Esophagus squamous epithelium (tissue), 5 donors: ENCODE measurements at regions not wholly inside any gene's neighbourhood (a gene's known extent, or its start where the extent isn't known, plus 50 kb on each side); places are given as distances from the start of the nearest gene placed in this dataset.
A peak's percentile ranks its signal among the peaks of the same experiment; 100 is the strongest.

Source experiments
- DNase-seq: peaks from one replicate; lab custom pipeline; 2025; lab: John Stamatoyannopoulos, UW
- H3K27ac ChIP-seq, 4 donors: fragments of 200-600 bp; sonication (generic); one replicate each; pipeline ENCODE4 v1.5.1; 2016 to 2019; ENCODE audit warnings: mild to moderate bottlenecking in 1 of 4
- H3K27me3 ChIP-seq, 4 donors: fragments of 200-600 bp; sonication (generic); 1 replicate in 3 of 4; 2 replicates in 1 of 4; pipeline versions ENCODE4 v1.5.1 to v1.6.0; 2017 to 2021; ENCODE audit warnings: antibody characterized with exemption in 1 of 4
- H3K36me3 ChIP-seq, 3 donors: fragments of 200-600 bp; sonication (generic); one replicate each; pipeline ENCODE4 v1.5.1; 2016 to 2019
- H3K4me1 ChIP-seq, 3 donors: fragments of 200-600 bp; sonication (generic); one replicate each; pipeline ENCODE4 v1.5.1; 2017 to 2019
- H3K4me3 ChIP-seq, 4 donors: fragments of 200-600 bp; sonication (generic); 1 replicate in 3 of 4; 2 replicates in 1 of 4; pipeline ENCODE4 v1.5.1; 2016 to 2019; ENCODE audit warnings: mild to moderate bottlenecking in 2 of 4, moderate library complexity in 1 of 4
- H3K9me3 ChIP-seq, 3 donors: fragments of 200-600 bp; sonication (generic); one replicate each; pipeline ENCODE4 v1.5.1; 2016 to 2019
- CTCF ChIP-seq, 6 experiments: fragments of 450-650 bp in 4 of 6; fragments of 200-600 bp in 2 of 6; sonication (generic) in 2 of 6; IDR thresholded peaks; one replicate each; pipeline ENCODE4 v1.5.1; 2016 to 2019; ENCODE audit warnings: antibody characterized with exemption in 6 of 6, mild to moderate bottlenecking in 4 of 6, moderate library complexity in 4 of 6
- POLR2A ChIP-seq, 4 donors: fragments of 450-650 bp; IDR thresholded peaks; one replicate each; pipeline ENCODE4 v1.6.1; 2017; ENCODE audit warnings: antibody characterized with exemption in 4 of 4, mild to moderate bottlenecking in 4 of 4, moderate library complexity in 3 of 4
- WGBS, 2 donors: methylation state at CpG; one replicate each; pipeline ENCODE4 v1.1.5; 2018; 5-methylcytosine and 5-hydroxymethylcytosine counted together
- intact Hi-C: fragments of 100-400 bp; cut with DNase I; formaldehyde crosslinking; loops from one replicate; pipeline ENCODE4 v1.15.0; 2022
- donor health status: DM: yes; HTN: yes; CAD: no.

DNA sequence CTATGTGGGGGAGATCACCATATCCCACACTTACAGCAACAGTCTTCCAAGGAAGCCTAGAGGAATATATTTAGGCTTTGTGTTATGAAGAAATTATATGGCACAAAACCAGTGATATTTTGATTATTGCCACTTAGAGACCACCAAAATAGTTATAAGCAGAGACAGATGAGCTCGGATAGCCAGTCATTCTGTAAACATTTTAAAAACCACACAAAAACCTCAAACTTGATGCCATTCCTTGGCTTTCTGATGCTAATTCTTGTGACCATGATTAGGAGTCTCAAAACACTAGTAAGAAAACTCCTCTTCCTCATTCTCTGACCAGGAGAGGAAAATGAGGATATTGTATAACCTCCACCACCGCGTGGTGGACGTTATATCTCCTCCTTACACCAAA lies 496.4 kb downstream of the FOXO1 start:
- H3K4me1 ChIP-seq, result peaks cover 6 to 33% (median 7%) of the 10 kb centered on the region in 3 donors

GRCh38 chr13:40170982-40171381 lies 495.5 kb downstream of the FOXO1 start:
- Histone ChIP-seq H3K9me3 (no peaks in the 10 kb centered on the region), H3K4me1 (peaks cover 6 to 33% (median 7%) of the 10 kb centered on the region in 3 donors), H3K4me3 (no peak overlapping the region), H3K27me3 (peaks cover 0 to 7% (median 0%) of the 10 kb centered on the region in 4 donors), H3K27ac (no peak overlapping the region), H3K36me3 (no peaks in the 10 kb centered on the region)
- 73 to 76% methylated on average over 2 to 3 of the region's 3 CpGs for WGBS, 2 donors
- TF ChIP-seq CTCF (IDR thresholded peaks at IDR 0.05) (no peak), POLR2A (IDR thresholded peaks at IDR 0.05) (no peak)
- no peak for DNase-seq
- intact Hi-C loops, result no loop called here

More for the DNA sequence above, 496.4 kb downstream of the FOXO1 start:
- H3K27ac ChIP-seq, result no peak overlapping the region
- intact Hi-C loops, result no loop called here
- WGBS, 2 donors, result 79 to 86% methylated on average over 4 of the region's 4 CpGs
- TF ChIP-seq POLR2A (IDR thresholded peaks at IDR 0.05), result no peak
- no peak for TF ChIP-seq CTCF (IDR thresholded peaks at IDR 0.05)
- DNase-seq, result no peak
- H3K9me3 ChIP-seq, result no peaks in the 10 kb centered on the region
- peaks cover 0 to 7% (median 0%) of the 10 kb centered on the region in 4 donors for H3K27me3 ChIP-seq
- H3K36me3 ChIP-seq, result no peaks in the 10 kb centered on the region
- no peak overlapping the region for H3K4me3 ChIP-seq

DNA sequence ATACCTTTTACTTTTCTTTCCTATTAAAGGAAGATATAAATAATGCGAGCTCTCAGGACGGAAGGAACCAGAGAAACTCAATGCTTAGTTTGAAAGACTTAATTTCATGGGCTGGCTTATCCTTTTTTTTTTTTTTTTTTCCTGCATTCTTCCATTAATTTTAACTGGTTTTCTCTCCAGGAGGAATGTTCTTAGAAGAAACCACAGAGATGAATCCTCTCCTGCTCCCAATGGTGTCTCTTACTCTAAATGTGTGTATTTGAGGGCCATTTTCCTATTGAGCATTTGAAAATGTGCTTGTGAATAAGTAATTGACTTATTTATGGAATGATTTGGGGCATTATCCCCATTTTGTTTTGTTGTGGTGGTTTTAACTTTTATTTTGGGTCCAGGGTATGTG lies 494.9 kb downstream of the FOXO1 start:
- Histone ChIP-seq H3K36me3 (no peaks in the 10 kb centered on the region), H3K4me3 (no peak overlapping the region), H3K9me3 (no peaks in the 10 kb centered on the region), H3K27ac (no peak overlapping the region), H3K4me1 (peaks cover 6 to 33% (median 7%) of the 10 kb centered on the region in 3 donors), H3K27me3 (peaks cover 0 to 7% (median 0%) of the 10 kb centered on the region in 4 donors)
- TF ChIP-seq POLR2A (IDR thresholded peaks at IDR 0.05), result no peak
- no peak for TF ChIP-seq CTCF (IDR thresholded peaks at IDR 0.05)
- DNase-seq, result no peak
- intact Hi-C loops, result no loop called here
- 95 to 98% methylated on average over 2 of the region's 2 CpGs for WGBS, 2 donors

DNA sequence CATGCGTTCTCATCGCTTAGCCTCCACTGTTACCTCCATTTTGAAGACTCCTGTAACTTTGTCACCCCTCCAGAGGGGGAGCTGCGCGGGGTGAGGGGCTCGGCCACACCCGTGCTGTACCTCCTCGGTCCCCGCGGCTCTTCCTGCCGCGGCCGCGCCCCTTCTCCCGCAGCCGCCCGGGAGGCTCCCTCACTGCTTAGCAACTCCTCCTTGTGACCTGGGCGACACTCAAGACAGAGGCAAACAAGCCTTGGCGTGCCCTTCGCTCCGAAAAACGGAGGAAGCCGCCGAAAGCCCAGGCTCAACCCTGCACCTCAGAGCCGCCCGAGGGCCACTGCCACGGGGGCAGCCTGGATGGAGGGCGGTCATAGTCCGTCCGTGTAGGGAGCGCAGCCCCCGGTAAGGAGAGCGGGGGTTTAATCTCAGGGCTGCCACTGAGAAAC lies 494.3 kb downstream of the FOXO1 start:
- Histone ChIP-seq H3K27me3 (peaks cover 0 to 7% (median 0%) of the 10 kb centered on the region in 4 donors), H3K27ac (peak overlapping the region in 1 of 4 donors; percentile 6), H3K4me3 (peak overlapping the region in 3 of 4 donors; percentile 12 to 47 (median 22)), H3K36me3 (no peaks in the 10 kb centered on the region), H3K4me1 (peaks cover 6 to 33% (median 7%) of the 10 kb centered on the region in 3 donors), H3K9me3 (no peaks in the 10 kb centered on the region)
- 41 to 70% methylated on average over 2 to 10 of the region's 32 CpGs for WGBS, 2 donors
- TF ChIP-seq CTCF (IDR thresholded peaks at IDR 0.05), result no peak
- TF ChIP-seq POLR2A (IDR thresholded peaks at IDR 0.05), result no peak
- DNase-seq, result no peak
- intact Hi-C loops, result no loop called here

DNA sequence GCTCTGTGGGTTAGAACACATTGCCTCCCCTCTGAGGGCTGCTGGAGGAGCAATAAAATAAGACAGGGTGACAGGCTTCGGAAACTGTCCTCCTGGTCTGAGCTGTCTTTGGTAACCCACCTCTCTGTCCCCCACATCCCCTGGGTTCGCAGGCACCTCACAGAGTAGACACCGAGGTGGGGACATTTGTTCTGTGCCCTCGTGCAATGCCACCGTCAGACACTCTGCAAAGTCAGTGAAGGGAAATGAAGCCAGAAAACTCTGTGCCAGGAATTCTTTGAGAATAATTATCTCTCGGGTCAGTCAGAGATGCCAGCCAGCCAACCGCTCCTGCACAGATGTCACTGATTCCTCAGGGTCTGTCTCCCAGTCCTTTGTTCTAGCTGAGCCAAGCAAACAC lies 493.6 kb downstream of the FOXO1 start:
- H3K4me3 ChIP-seq, result no peak overlapping the region

More for the DNA sequence above, 493.6 kb downstream of the FOXO1 start:
- intact Hi-C loops, result no loop called here
- WGBS, 2 donors, result 70 to 77% methylated on average over 6 of the region's 7 CpGs
- H3K4me1 ChIP-seq, result peaks cover 6 to 33% (median 7%) of the 10 kb centered on the region in 3 donors
- H3K27me3 ChIP-seq, result peaks cover 0 to 7% (median 0%) of the 10 kb centered on the region in 4 donors
- H3K9me3 ChIP-seq, result no peaks in the 10 kb centered on the region
- H3K27ac ChIP-seq, result no peak overlapping the region
- H3K36me3 ChIP-seq, result no peaks in the 10 kb centered on the region
- no peak for DNase-seq
- TF ChIP-seq CTCF (IDR thresholded peaks at IDR 0.05) (no peak), POLR2A (IDR thresholded peaks at IDR 0.05) (no peak)
